HCT116 (cell line): ENCODE measurements at regions not wholly inside any gene's neighbourhood (a gene's known extent, or its start where the extent isn't known, plus 50 kb on each side); places are given as distances from the start of the nearest gene placed in this dataset.

Experiments used
- ATAC-seq: fragments of 200-7000 bp; cut with Tn5 transposase; 2 replicates; pipeline ENCODE4 v1.9.1; 2020; ENCODE audit warnings: mild to moderate bottlenecking, moderate library complexity
- BruUV-seq: library from RNA; stranded (reverse); fragments of 400-500 nt; replicated peaks from 2 replicates; lab custom pipeline; 2021; lab: Mats Ljungman, UMichigan
- CTCF ChIA-PET: fragments of 300-600 bp; sonication (Branson Sonifier 250); formaldehyde crosslinking; loops from one replicate; lab custom pipeline; 2021; ENCODE audit warnings: antibody characterized with exemption; lab: Charles Lee
- POLR2A ChIA-PET: fragments of 300-600, 350-600 bp; sonication (Branson Sonifier 250); formaldehyde crosslinking; loops from one replicate; lab custom pipeline; 2021; ENCODE audit warnings: antibody characterized with exemption; lab: Charles Lee
- RAD21 ChIA-PET, 2 experiments: fragments of 300-600 bp; sonication (Branson Sonifier 250); formaldehyde crosslinking; loops; one replicate each; lab custom pipeline; 2023; ENCODE audit warnings: low total read pairs in 2 of 2; ENCODE audit not compliant: uncharacterized antibody in 2 of 2, unreplicated experiment in 2 of 2, low non-redundant PET in 1 of 2; lab: Charles Lee
- DNase-seq: peaks from one replicate; pipeline ENCODE4 v3.0.0-alpha.2; 2010; ENCODE audit warnings: low read depth, low spot score
- H2AFZ ChIP-seq: fragments of 200-600 bp; shearing (Covaris generic), sonication (generic); 2 replicates; pipeline ENCODE4 v1.6.1; 2017; ENCODE audit warnings: low read depth, mixed run types, mixed read lengths, antibody characterized with exemption, low read length; ENCODE audit not compliant: poor library complexity, severe bottlenecking
- H3K27ac ChIP-seq: 2 replicates; pipeline ENCODE4 v1.5.1; 2012; ENCODE audit warnings: low read depth, low read length
- H3K27me3 ChIP-seq: fragments of 200-600 bp; sonication (generic); 2 replicates; pipeline ENCODE4 v1.6.1; 2016; ENCODE audit warnings: mixed run types, low read length, mixed read lengths; ENCODE audit not compliant: insufficient read depth
- H3K36me3 ChIP-seq, 2 experiments: fragments of 200-500 bp in 1 of 2; fragments of 200-600 bp in 1 of 2; sonication (Bioruptor generic) in 1 of 2; sonication (generic) in 1 of 2; 2 replicates each; pipeline versions ENCODE4 v1.5.1 to v1.6.1; 2014 to 2016; ENCODE audit warnings: low read length in 2 of 2, inconsistent platforms in 1 of 2, mixed read lengths in 1 of 2, mixed run types in 1 of 2; ENCODE audit not compliant: insufficient read depth in 2 of 2, control insufficient read depth in 1 of 2
- H3K4me1 ChIP-seq, 2 experiments: fragments of 200-600 bp in 1 of 2; sonication (generic) in 1 of 2; 2 replicates each; pipeline versions ENCODE4 v1.5.1 to v1.6.1; 2012 to 2017; ENCODE audit warnings: low read length in 2 of 2, inconsistent platforms in 1 of 2, mild to moderate bottlenecking in 1 of 2, mixed read lengths in 1 of 2, mixed run types in 1 of 2, moderate library complexity in 1 of 2; ENCODE audit not compliant: insufficient read depth in 2 of 2, control insufficient read depth in 1 of 2
- H3K4me2 ChIP-seq: fragments of 200-600 bp; sonication (generic); 2 replicates; pipeline ENCODE4 v1.6.1; 2017; ENCODE audit warnings: mixed run types, low read length, mixed read lengths
- H3K4me3 ChIP-seq, 2 experiments: fragments of 200-600 bp in 1 of 2; sonication (generic) in 1 of 2; replicated peaks in 1 of 2; 2 replicates each; pipeline ENCODE4 v1.5.1; 2011 to 2016; ENCODE audit warnings: low read length in 2 of 2, control low read depth in 1 of 2, low read depth in 1 of 2, mild to moderate bottlenecking in 1 of 2, mixed read lengths in 1 of 2, mixed run types in 1 of 2
- H3K79me2 ChIP-seq: fragments of 200-600 bp; sonication (generic); 2 replicates; pipeline ENCODE4 v1.6.1; 2017; ENCODE audit warnings: mild to moderate bottlenecking, mixed run types, low read length, moderate library complexity, mixed read lengths; ENCODE audit not compliant: insufficient read depth
- H3K9ac ChIP-seq: fragments of 200-600 bp; sonication (generic); 2 replicates; pipeline ENCODE4 v1.6.1; 2016; ENCODE audit warnings: low read length, mixed read lengths
- H3K9me2 ChIP-seq: fragments of 200-600 bp; sonication (generic), shearing (Covaris generic); 2 replicates; pipeline ENCODE4 v1.6.1; 2017; ENCODE audit warnings: mixed run types, mild to moderate bottlenecking, moderate library complexity; ENCODE audit not compliant: insufficient read depth
- H3K9me3 ChIP-seq, 2 experiments: fragments of 200-500 bp in 1 of 2; fragments of 200-600 bp in 1 of 2; sonication (Bioruptor generic) in 1 of 2; sonication (generic) in 1 of 2; 2 replicates each; pipeline ENCODE4 v1.6.1; 2014 to 2017; ENCODE audit warnings: low read length in 2 of 2, mixed read lengths in 2 of 2, inconsistent platforms in 1 of 2, low read depth in 1 of 2, mild to moderate bottlenecking in 1 of 2, mixed run types in 1 of 2, moderate library complexity in 1 of 2; ENCODE audit not compliant: control insufficient read depth in 1 of 2, insufficient read depth in 1 of 2
- H4K20me1 ChIP-seq: fragments of 200-600 bp; sonication (generic), shearing (Covaris generic); 2 replicates; pipeline ENCODE4 v1.6.1; 2017; ENCODE audit warnings: mixed run types, mild to moderate bottlenecking, moderate library complexity; ENCODE audit not compliant: insufficient read depth
- ELF1 ChIP-seq: IDR thresholded peaks from 2 replicates; pipeline ENCODE4 v1.6.1; 2012; ENCODE audit warnings: low read depth, borderline replicate concordance
- EZH2phosphoT487 ChIP-seq: fragments of 200-600 bp; IDR thresholded peaks from 2 replicates; pipeline ENCODE4 v1.6.1; 2018; ENCODE audit warnings: antibody characterized with exemption, borderline replicate concordance
- JUND ChIP-seq: IDR thresholded peaks from 2 replicates; pipeline ENCODE4 v1.6.1; 2012
- POLR2A ChIP-seq: IDR thresholded peaks from 2 replicates; pipeline ENCODE4 v1.7.0; 2011; ENCODE audit warnings: borderline replicate concordance; ENCODE audit not compliant: insufficient read depth, insufficient read length; ENCODE audit errors: extremely low read depth
- RAD21 ChIP-seq: IDR thresholded peaks from 2 replicates; pipeline ENCODE4 v1.6.1; 2012; ENCODE audit warnings: low read depth, mild to moderate bottlenecking
- SIN3A ChIP-seq: IDR thresholded peaks from 2 replicates; pipeline ENCODE4 v1.6.1; 2012; ENCODE audit warnings: low read depth
- SP1 ChIP-seq: IDR thresholded peaks from 2 replicates; pipeline ENCODE4 v1.6.1; 2012; ENCODE audit warnings: low read depth
- SRF ChIP-seq: IDR thresholded peaks from 2 replicates; pipeline ENCODE4 v1.6.1; 2012; ENCODE audit warnings: low read depth
- YY1 ChIP-seq: IDR thresholded peaks from 2 replicates; pipeline ENCODE4 v1.6.1; 2011; ENCODE audit warnings: low read length, low read depth, moderate library complexity, mild to moderate bottlenecking; ENCODE audit not compliant: insufficient replicate concordance; ENCODE audit errors: extremely low read depth
- ZNF274 ChIP-seq: fragments of 200-500 bp; sonication (Bioruptor generic); IDR thresholded peaks from 2 replicates; pipeline ENCODE4 v1.6.1; 2014; ENCODE audit warnings: mild to moderate bottlenecking, low read depth, low read length, inconsistent platforms
- intact Hi-C: fragments of 100-400 bp; cut with micrococcal nuclease; formaldehyde crosslinking; loops from 2 replicates; pipeline ENCODE4 v1.10.0; 2022
- TF ChIP-seq, protein P1 (sequence below): IDR thresholded peaks from 2 replicates; pipeline ENCODE4 v1.6.1; 2011; ENCODE audit warnings: mild to moderate bottlenecking, low read length, moderate library complexity; ENCODE audit not compliant: insufficient replicate concordance; ENCODE audit errors: extremely low read depth

DNA sequence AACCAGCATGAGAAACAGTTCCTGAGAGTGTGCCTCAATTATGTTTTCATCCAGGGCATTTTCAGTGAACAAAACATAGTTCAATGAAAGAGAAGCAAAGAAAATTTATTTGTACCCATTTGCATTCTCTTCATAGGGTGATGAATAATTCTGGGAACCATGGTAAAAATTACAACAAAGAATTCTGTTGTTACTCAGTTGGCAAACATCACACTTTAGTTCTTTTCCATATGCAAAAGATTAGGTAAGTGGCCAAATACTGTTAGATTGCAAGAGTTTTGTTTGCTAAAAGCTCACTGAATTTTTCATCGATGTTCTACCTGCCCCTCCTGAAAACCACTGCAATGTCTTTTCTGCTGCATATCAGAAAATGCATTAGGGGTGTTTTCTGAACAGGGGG lies 132.4 kb upstream of the RGS6 start:
- TF ChIP-seq JUND: no peak
- TF ChIP-seq RAD21: no peak
- no peak for TF ChIP-seq SP1
- TF ChIP-seq YY1: no peak
- no peak for TF ChIP-seq POLR2A
- TF ChIP-seq, protein P1, sequence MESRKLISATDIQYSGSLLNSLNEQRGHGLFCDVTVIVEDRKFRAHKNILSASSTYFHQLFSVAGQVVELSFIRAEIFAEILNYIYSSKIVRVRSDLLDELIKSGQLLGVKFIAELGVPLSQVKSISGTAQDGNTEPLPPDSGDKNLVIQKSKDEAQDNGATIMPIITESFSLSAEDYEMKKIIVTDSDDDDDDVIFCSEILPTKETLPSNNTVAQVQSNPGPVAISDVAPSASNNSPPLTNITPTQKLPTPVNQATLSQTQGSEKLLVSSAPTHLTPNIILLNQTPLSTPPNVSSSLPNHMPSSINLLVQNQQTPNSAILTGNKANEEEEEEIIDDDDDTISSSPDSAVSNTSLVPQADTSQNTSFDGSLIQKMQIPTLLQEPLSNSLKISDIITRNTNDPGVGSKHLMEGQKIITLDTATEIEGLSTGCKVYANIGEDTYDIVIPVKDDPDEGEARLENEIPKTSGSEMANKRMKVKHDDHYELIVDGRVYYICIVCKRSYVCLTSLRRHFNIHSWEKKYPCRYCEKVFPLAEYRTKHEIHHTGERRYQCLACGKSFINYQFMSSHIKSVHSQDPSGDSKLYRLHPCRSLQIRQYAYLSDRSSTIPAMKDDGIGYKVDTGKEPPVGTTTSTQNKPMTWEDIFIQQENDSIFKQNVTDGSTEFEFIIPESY: no peak
- no peak for TF ChIP-seq EZH2phosphoT487
- TF ChIP-seq ZNF274: no peak
- TF ChIP-seq SRF: no peak
- TF ChIP-seq SIN3A: no peak
- Histone ChIP-seq H3K9ac (no peak overlapping the region), H3K9me2 (no peaks in the 10 kb centered on the region), H3K79me2 (no peaks in the 10 kb centered on the region), H3K4me3 (no peak overlapping the region), H3K9me3 (no peaks in the 10 kb centered on the region), H3K4me1 (peaks cover 22 to 26% of the 10 kb centered on the region in 2 experiments), H3K27ac (no peak overlapping the region), H3K36me3 (no peaks in the 10 kb centered on the region), H3K27me3 (no peaks in the 10 kb centered on the region), H2AFZ (no peak overlapping the region), H4K20me1 (no peaks in the 10 kb centered on the region), H3K4me2 (no peak overlapping the region)
- BruUV-seq: no TSS peak
- ChIA-PET POLR2A (no interaction called here), CTCF (no interaction called here), RAD21 (no interaction called here)
- DNase-seq (no peak), ATAC-seq (no peak)
- intact Hi-C loops: no loop called here

DNA sequence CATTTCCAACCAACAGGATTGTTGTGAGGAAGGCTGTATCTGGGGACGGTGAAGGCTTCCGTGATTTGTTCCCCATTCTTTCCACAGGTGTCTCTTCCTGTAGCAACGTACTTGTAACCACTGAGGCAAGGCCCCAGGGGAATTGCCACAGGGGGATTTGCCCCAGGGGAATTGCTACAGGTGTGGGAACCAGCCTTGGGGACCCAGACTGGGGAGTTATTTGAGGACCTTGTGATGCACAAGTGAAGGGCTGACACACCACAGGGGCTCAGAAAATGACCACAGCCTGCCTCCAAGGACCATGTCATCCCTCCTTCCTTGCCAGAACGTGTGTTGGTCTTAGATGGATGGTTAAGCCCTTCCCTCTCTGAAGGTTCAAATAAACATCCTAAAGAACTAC lies 131.4 kb upstream of the RGS6 start:
- Histone ChIP-seq H3K27ac (no peak overlapping the region), H3K4me3 (no peak overlapping the region), H3K4me1 (peaks cover 27 to 28% of the 10 kb centered on the region in 2 experiments), H3K79me2 (no peaks in the 10 kb centered on the region), H3K9me2 (no peaks in the 10 kb centered on the region), H3K27me3 (no peaks in the 10 kb centered on the region), H3K9ac (no peak overlapping the region), H3K36me3 (no peaks in the 10 kb centered on the region), H3K4me2 (no peak overlapping the region), H3K9me3 (no peaks in the 10 kb centered on the region), H4K20me1 (no peaks in the 10 kb centered on the region), H2AFZ (no peak overlapping the region)
- ChIA-PET POLR2A (no interaction called here), RAD21 (no interaction called here), CTCF (no interaction called here)
- intact Hi-C loops: no loop called here
- no peak for DNase-seq
- no peak for TF ChIP-seq SRF
- TF ChIP-seq, protein P1: no peak
- no peak for TF ChIP-seq ELF1
- ATAC-seq: no peak
- BruUV-seq: no TSS peak
